SK-N-SH (cell line): ENCODE measurements at regions not wholly inside any gene's neighbourhood (a gene's known extent, or its start where the extent isn't known, plus 50 kb on each side); places are given as distances from the start of the nearest gene placed in this dataset.

ENCODE experiments used
- CTCF ChIA-PET: fragments of 300-600, 350-600 bp; formaldehyde crosslinking; extraction: SDS; loops from one replicate; lab custom pipeline; 2021; lab: Yijun Ruan, JAX
- POLR2A ChIA-PET: fragments of 350-600 bp; sonication (Branson Sonifier 250); formaldehyde crosslinking; extraction: SDS; loops from one replicate; lab custom pipeline; 2020; ENCODE audit warnings: antibody characterized with exemption, inconsistent platforms; lab: Yijun Ruan, JAX
- DNase-seq: peaks from one replicate; pipeline ENCODE4 v3.0.0; 2012
- H2AFZ ChIP-seq: fragments of 200-600 bp; sonication (generic); 2 replicates; pipeline ENCODE4 v1.8.1; 2016; ENCODE audit warnings: antibody characterized with exemption, mild to moderate bottlenecking, low read depth
- H3F3A ChIP-seq: fragments of 200-600 bp; sonication (generic); replicated peaks from 2 replicates; pipeline ENCODE3; 2016; ENCODE audit warnings: antibody characterized with exemption, mild to moderate bottlenecking; ENCODE audit not compliant: insufficient read depth
- H3K27ac ChIP-seq, 2 experiments: fragments of 200-500 bp in 1 of 2; fragments of 200-600 bp in 1 of 2; sonication (Bioruptor generic) in 1 of 2; sonication (generic), shearing (Covaris generic) in 1 of 2; 2 replicates each; pipeline versions ENCODE4 v1.5.1 to v1.6.1; 2014 to 2016; ENCODE audit warnings: low read depth in 2 of 2, inconsistent platforms in 1 of 2, low read length in 1 of 2, mild to moderate bottlenecking in 1 of 2, mixed read lengths in 1 of 2
- H3K27me3 ChIP-seq: fragments of 200-600 bp; sonication (generic), shearing (Covaris generic); 2 replicates; pipeline ENCODE4 v1.6.1; 2016; ENCODE audit warnings: mixed run types; ENCODE audit not compliant: insufficient read depth
- H3K36me3 ChIP-seq, 2 experiments: fragments of 200-500 bp in 1 of 2; fragments of 200-600 bp in 1 of 2; sonication (Bioruptor generic) in 1 of 2; sonication (generic) in 1 of 2; replicated peaks in 1 of 2; 2 replicates each; pipeline versions ENCODE3 to v1.5.1; 2014 to 2016; ENCODE audit warnings: low read length in 1 of 2, mild to moderate bottlenecking in 1 of 2; ENCODE audit not compliant: insufficient read depth in 2 of 2, control insufficient read depth in 1 of 2
- H3K4me1 ChIP-seq, 2 experiments: fragments of 200-500 bp in 1 of 2; fragments of 200-600 bp in 1 of 2; sonication (Bioruptor generic) in 1 of 2; sonication (generic), shearing (Covaris generic) in 1 of 2; 2 replicates each; pipeline versions ENCODE4 v1.5.1 to v1.6.1; 2014 to 2016; ENCODE audit warnings: low read depth in 1 of 2, low read length in 1 of 2, mixed run types in 1 of 2; ENCODE audit not compliant: insufficient read depth in 2 of 2, control insufficient read depth in 1 of 2
- H3K4me2 ChIP-seq: fragments of 200-600 bp; sonication (generic), shearing (Covaris generic); 2 replicates; pipeline ENCODE4 v1.6.1; 2017; ENCODE audit warnings: mixed run types
- H3K4me3 ChIP-seq, 2 experiments: fragments of 200-500 bp in 1 of 2; fragments of 200-600 bp in 1 of 2; sonication (Bioruptor generic) in 1 of 2; sonication (generic), shearing (Covaris generic) in 1 of 2; 2 replicates each; pipeline versions ENCODE4 v1.5.1 to v1.8.1; 2014 to 2016; ENCODE audit warnings: low read depth in 2 of 2, inconsistent platforms in 1 of 2, low read length in 1 of 2, mild to moderate bottlenecking in 1 of 2, mixed read lengths in 1 of 2, moderate library complexity in 1 of 2
- H3K79me2 ChIP-seq: fragments of 200-600 bp; sonication (generic); 2 replicates; pipeline ENCODE4 v1.8.1; 2017; ENCODE audit warnings: mild to moderate bottlenecking; ENCODE audit not compliant: insufficient read depth
- H3K9ac ChIP-seq: fragments of 200-600 bp; sonication (generic); 2 replicates; pipeline ENCODE4 v1.6.1; 2017; ENCODE audit warnings: mixed run types
- H3K9me2 ChIP-seq: fragments of 200-600 bp; sonication (generic); 2 replicates; pipeline ENCODE4 v1.6.1; 2017; ENCODE audit warnings: mixed run types
- H3K9me3 ChIP-seq: fragments of 200-600 bp; sonication (generic); 2 replicates; pipeline ENCODE4 v1.6.1; 2017; ENCODE audit warnings: mixed run types, mild to moderate bottlenecking, moderate library complexity
- H4K20me1 ChIP-seq: fragments of 200-600 bp; sonication (generic); 2 replicates; pipeline ENCODE4 v1.6.1; 2017; ENCODE audit warnings: mild to moderate bottlenecking, mixed run types; ENCODE audit not compliant: insufficient read depth
- CHD2 ChIP-seq: fragments of 150-350 bp; IDR thresholded peaks from 2 replicates; pipeline ENCODE4 v1.6.1; 2018; ENCODE audit warnings: low read length; ENCODE audit not compliant: partially characterized antibody
- ELF1 ChIP-seq: IDR thresholded peaks from 2 replicates; pipeline ENCODE4 v1.4.0; 2012
- EP300 ChIP-seq, 2 experiments: IDR thresholded peaks; 2 replicates each; pipeline versions ENCODE4 v1.4.0 to v1.6.1; 2012; ENCODE audit warnings: borderline replicate concordance in 1 of 2, low read depth in 1 of 2, low read length in 1 of 2
- EZH2phosphoT487 ChIP-seq: fragments of 200-600 bp; sonication (generic); IDR thresholded peaks from 2 replicates; pipeline ENCODE4 v1.6.1; 2017; ENCODE audit warnings: low read depth, mixed run types, mild to moderate bottlenecking, antibody characterized with exemption, moderate library complexity, borderline replicate concordance
- FOSL2 ChIP-seq: IDR thresholded peaks from 2 replicates; pipeline ENCODE4 v1.4.0; 2012; ENCODE audit warnings: low read depth, mild to moderate bottlenecking, moderate library complexity, borderline replicate concordance
- FOXJ3 ChIP-seq: sonication (generic); formaldehyde crosslinking; IDR thresholded peaks from 2 replicates; pipeline ENCODE4 v1.5.1; 2020; ENCODE audit warnings: mild to moderate bottlenecking, missing genetic modification reagents
- FOXM1 ChIP-seq: IDR thresholded peaks from 2 replicates; pipeline ENCODE4 v1.4.0; 2012; ENCODE audit warnings: low read depth, mild to moderate bottlenecking
- GABPA ChIP-seq: IDR thresholded peaks from 2 replicates; pipeline ENCODE4 v1.4.0; 2012; ENCODE audit warnings: low read depth, mild to moderate bottlenecking
- MAX ChIP-seq: IDR thresholded peaks from 2 replicates; pipeline ENCODE4 v1.4.0; 2012; ENCODE audit warnings: low read depth
- MEF2A ChIP-seq: IDR thresholded peaks from 2 replicates; pipeline ENCODE4 v1.4.0; 2012; ENCODE audit warnings: low read depth, borderline replicate concordance
- NFIC ChIP-seq: IDR thresholded peaks from 2 replicates; pipeline ENCODE4 v1.4.0; 2012; ENCODE audit warnings: borderline replicate concordance
- NRF1 ChIP-seq: IDR thresholded peaks from 2 replicates; pipeline ENCODE4 v1.6.1; 2012; ENCODE audit warnings: low read depth, mild to moderate bottlenecking, low read length
- RAD21 ChIP-seq: IDR thresholded peaks from 2 replicates; pipeline ENCODE4 v1.6.1; 2012; ENCODE audit warnings: mild to moderate bottlenecking, low read length
- RFX5 ChIP-seq: IDR thresholded peaks from 2 replicates; pipeline ENCODE4 v1.6.1; 2012; ENCODE audit warnings: mild to moderate bottlenecking, improper control_type of control experiment, low read length
- RXRA ChIP-seq: IDR thresholded peaks from 2 replicates; pipeline ENCODE4 v1.4.0; 2012; ENCODE audit warnings: low read depth, mild to moderate bottlenecking, borderline replicate concordance
- SMC3 ChIP-seq: IDR thresholded peaks from 2 replicates; pipeline ENCODE4 v1.6.1; 2012; ENCODE audit warnings: low read depth, low read length, improper control_type of control experiment
- TEAD4 ChIP-seq: IDR thresholded peaks from 2 replicates; pipeline ENCODE4 v1.4.0; 2012; ENCODE audit warnings: mild to moderate bottlenecking, borderline replicate concordance; ENCODE audit not compliant: insufficient read depth
- YY1 ChIP-seq: IDR thresholded peaks from 2 replicates; pipeline ENCODE4 v1.4.0; 2012; ENCODE audit warnings: low read depth, mild to moderate bottlenecking
- ZBTB33 ChIP-seq: IDR thresholded peaks from 2 replicates; pipeline ENCODE4 v1.4.0; 2012; ENCODE audit warnings: low read depth, borderline replicate concordance
- WGBS: methylation state at CpG from one replicate; pipeline ENCODE4 v1.1.6; 2017; ENCODE audit warnings: low lambda C conversion rate; 5-methylcytosine and 5-hydroxymethylcytosine counted together

GRCh38 chr7:153457746-153458145 is 594.5 kb upstream of the DPP6 start:
- CTCF ChIA-PET, result no interaction called here

GRCh38 chr7:153470004-153470671 is 582.1 kb upstream of the DPP6 start:
- H3K27ac ChIP-seq, result no peak overlapping the region
- no peak overlapping the region for H2AFZ ChIP-seq
- H3K4me1 ChIP-seq, result no peaks in the 10 kb centered on the region
- H3K4me2 ChIP-seq, result no peak overlapping the region
- H3K9ac ChIP-seq, result no peak overlapping the region
- CTCF ChIA-PET, result no interaction called here
- H4K20me1 ChIP-seq, result no peaks in the 10 kb centered on the region
- no peaks in the 10 kb centered on the region for H3K9me2 ChIP-seq
- no peak overlapping the region for H3K4me3 ChIP-seq
- peaks cover 4% of the 10 kb centered on the region; the same call in 1 of the 2 replicates for H3K9me3 ChIP-seq
- no peaks in the 10 kb centered on the region for H3K79me2 ChIP-seq
- no peaks in the 10 kb centered on the region for H3K36me3 ChIP-seq
- no peaks in the 10 kb centered on the region for H3F3A ChIP-seq
- POLR2A ChIA-PET, result no interaction called here
- TF ChIP-seq EZH2phosphoT487 (no peak), GABPA (no peak), FOXM1 (no peak), CHD2 (no peak), ELF1 (no peak), RFX5 (no peak), RXRA (no peak), YY1 (no peak), SMC3 (no peak), TEAD4 (no peak), NFIC (no peak), MAX (no peak), FOXJ3 (CRISPR knock-in tag) (no peak), RAD21 (no peak), NRF1 (no peak), ZBTB33 (no peak), MEF2A (no peak), EP300 (IDR thresholded peaks at IDR 0.05; ENCODE audit: borderline replicate concordance in 1 of 2, low read depth in 1 of 2, low read length in 1 of 2) (no peak)
- no peaks in the 10 kb centered on the region for H3K27me3 ChIP-seq
- DNase-seq, result no peak
- under 1% methylated on average over 9 of the region's 9 CpGs for WGBS

More at GRCh38 chr7:153457746-153458145, 594.5 kb upstream of the DPP6 start:
- Histone ChIP-seq H3K9me2 (no peaks in the 10 kb centered on the region), H2AFZ (no peak overlapping the region), H3K9ac (no peak overlapping the region), H3K27me3 (no peaks in the 10 kb centered on the region), H3K4me3 (no peak overlapping the region), H3K36me3 (no peaks in the 10 kb centered on the region), H3F3A (no peaks in the 10 kb centered on the region), H3K9me3 (no peaks in the 10 kb centered on the region), H3K27ac (no peak overlapping the region), H3K4me2 (no peak overlapping the region), H3K4me1 (no peaks in the 10 kb centered on the region), H3K79me2 (no peaks in the 10 kb centered on the region), H4K20me1 (no peaks in the 10 kb centered on the region)
- no peak for DNase-seq
- POLR2A ChIA-PET, result no interaction called here
- WGBS, result 2% methylated on average over 7 of the region's 7 CpGs
- no peak for TF ChIP-seq FOSL2
